GM12872 (cell line): ENCODE measurements at regions not wholly inside any gene's neighbourhood (a gene's known extent, or its start where the extent isn't known, plus 50 kb on each side); places are given as distances from the start of the nearest gene placed in this dataset.

ENCODE experiments used
- CTCF ChIP-seq: IDR thresholded peaks from 3 replicates; pipeline ENCODE4 v1.5.1; 2011; ENCODE audit warnings: low read depth, mild to moderate bottlenecking, low read length, moderate library complexity; ENCODE audit not compliant: insufficient read depth

GRCh38 chr6:103119056-103119455 lies 1725.5 kb downstream of the GRIK2 start:
- no peak for TF ChIP-seq CTCF

GRCh38 chr6:103114582-103114981 lies 1721.1 kb downstream of the GRIK2 start:
- TF ChIP-seq CTCF = no peak

- TF ChIP-seq CTCF = no peak
These were observed 1719.9 kb downstream of the GRIK2 start for GRCh38 chr6:103113416-103113815.

- no peak for TF ChIP-seq CTCF
These were observed 1714.5 kb downstream of the GRIK2 start for GRCh38 chr6:103107985-103108384.

GRCh38 chr6:103105686-103106085 lies 1712.2 kb downstream of the GRIK2 start:
- no peak for TF ChIP-seq CTCF

GRCh38 chr6:103101267-103101666 lies 1707.8 kb downstream of the GRIK2 start:
- no peak for TF ChIP-seq CTCF

GRCh38 chr6:103085801-103086200 lies 1692.3 kb downstream of the GRIK2 start:
- no peak for TF ChIP-seq CTCF
